Parathyroid adenoma (tissue), 2 donors: ENCODE measurements at regions not wholly inside any gene's neighbourhood (a gene's known extent, or its start where the extent isn't known, plus 50 kb on each side); places are given as distances from the start of the nearest gene placed in this dataset.

Experiments
- H2AFZ ChIP-seq: fragments of 300-600 bp; sonication (generic); one replicate; pipeline ENCODE4 v1.7.0; 2017; ENCODE audit warnings: antibody characterized with exemption, mild to moderate bottlenecking
- H3K27ac ChIP-seq: fragments of 300-600 bp; sonication (generic); one replicate; pipeline ENCODE4 v1.7.0; 2017
- H3K27me3 ChIP-seq: fragments of 300-600 bp; sonication (generic); one replicate; pipeline ENCODE4 v1.7.0; 2017; ENCODE audit warnings: low read length; ENCODE audit not compliant: control insufficient read depth, insufficient read depth
- H3K36me3 ChIP-seq: fragments of 300-600 bp; sonication (generic); one replicate; pipeline ENCODE4 v1.7.0; 2017; ENCODE audit warnings: low read length; ENCODE audit not compliant: control insufficient read depth, insufficient read depth
- H3K4me1 ChIP-seq: fragments of 300-600 bp; sonication (generic); one replicate; pipeline ENCODE4 v1.7.0; 2017; ENCODE audit warnings: control low read depth
- H3K4me2 ChIP-seq: fragments of 300-600 bp; sonication (generic); one replicate; pipeline ENCODE4 v1.7.0; 2017; ENCODE audit warnings: low read length
- H3K4me3 ChIP-seq: fragments of 300-600 bp; sonication (generic); one replicate; pipeline ENCODE4 v1.7.0; 2017; ENCODE audit warnings: low read depth, low read length
- H3K79me2 ChIP-seq: fragments of 300-600 bp; sonication (generic); one replicate; pipeline ENCODE4 v1.7.0; 2017; ENCODE audit warnings: control low read depth
- H3K9ac ChIP-seq: fragments of 300-600 bp; sonication (generic); one replicate; pipeline ENCODE4 v1.7.0; 2017; ENCODE audit warnings: mild to moderate bottlenecking
- H3K9me3 ChIP-seq: fragments of 300-600 bp; sonication (generic); one replicate; pipeline ENCODE4 v1.7.0; 2017; ENCODE audit warnings: low read length; ENCODE audit not compliant: control insufficient read depth
- CTCF ChIP-seq: fragments of 300-600 bp; sonication (generic); IDR thresholded peaks from one replicate; pipeline ENCODE4 v1.7.0; 2017; ENCODE audit warnings: antibody characterized with exemption, mild to moderate bottlenecking
- donor health status: primary hyperparathyroidism.

- Histone ChIP-seq H3K27ac (no peak overlapping the region), H3K4me1 (no peaks in the 10 kb centered on the region), H3K79me2 (no peaks in the 10 kb centered on the region), H3K9me3 (no peaks in the 10 kb centered on the region), H3K36me3 (no peaks in the 10 kb centered on the region), H3K4me2 (no peak overlapping the region), H3K9ac (no peak overlapping the region), H3K4me3 (no peak overlapping the region), H3K27me3 (no peaks in the 10 kb centered on the region), H2AFZ (no peak overlapping the region)
- peak; percentile 73 for TF ChIP-seq CTCF
These were observed 171.1 kb upstream of the TBX20 start for GRCh38 chr7:35424869-35425495.

GRCh38 chr7:35424440-35424839, 170.5 kb upstream of the TBX20 start:
- no peak overlapping the region for H2AFZ ChIP-seq
- H3K27ac ChIP-seq: no peak overlapping the region
- no peaks in the 10 kb centered on the region for H3K4me1 ChIP-seq
- no peaks in the 10 kb centered on the region for H3K9me3 ChIP-seq
- no peak for TF ChIP-seq CTCF
- no peak overlapping the region for H3K4me2 ChIP-seq
- H3K79me2 ChIP-seq: no peaks in the 10 kb centered on the region
- H3K4me3 ChIP-seq: no peak overlapping the region
- H3K9ac ChIP-seq: no peak overlapping the region
- H3K36me3 ChIP-seq: no peaks in the 10 kb centered on the region
- no peaks in the 10 kb centered on the region for H3K27me3 ChIP-seq

- no peaks in the 10 kb centered on the region for H3K36me3 ChIP-seq
- no peaks in the 10 kb centered on the region for H3K79me2 ChIP-seq
- no peak overlapping the region for H2AFZ ChIP-seq
- no peaks in the 10 kb centered on the region for H3K4me1 ChIP-seq
- H3K4me3 ChIP-seq: no peak overlapping the region
- H3K4me2 ChIP-seq: no peak overlapping the region
- H3K27ac ChIP-seq: no peak overlapping the region
- TF ChIP-seq CTCF: no peak
- no peaks in the 10 kb centered on the region for H3K27me3 ChIP-seq
- H3K9me3 ChIP-seq: no peaks in the 10 kb centered on the region
- no peak overlapping the region for H3K9ac ChIP-seq
These were observed 168.8 kb upstream of the TBX20 start for GRCh38 chr7:35422715-35423114.

GRCh38 chr7:35420656-35421055, 166.8 kb upstream of the TBX20 start:
- peak overlapping the region; percentile 14 for H2AFZ ChIP-seq
- no peak overlapping the region for H3K4me2 ChIP-seq
- H3K9ac ChIP-seq: no peak overlapping the region
- H3K36me3 ChIP-seq: no peaks in the 10 kb centered on the region
- no peaks in the 10 kb centered on the region for H3K79me2 ChIP-seq
- H3K27ac ChIP-seq: no peak overlapping the region
- H3K4me3 ChIP-seq: no peak overlapping the region
- no peaks in the 10 kb centered on the region for H3K9me3 ChIP-seq
- no peaks in the 10 kb centered on the region for H3K4me1 ChIP-seq
- TF ChIP-seq CTCF: no peak
- no peaks in the 10 kb centered on the region for H3K27me3 ChIP-seq

GRCh38 chr7:35419391-35419755, 165.5 kb upstream of the TBX20 start:
- Histone ChIP-seq H3K79me2 (no peaks in the 10 kb centered on the region), H3K27me3 (no peaks in the 10 kb centered on the region), H3K27ac (no peak overlapping the region), H3K36me3 (no peaks in the 10 kb centered on the region), H2AFZ (no peak overlapping the region), H3K4me2 (no peak overlapping the region), H3K4me3 (no peak overlapping the region), H3K9me3 (no peaks in the 10 kb centered on the region), H3K4me1 (no peaks in the 10 kb centered on the region), H3K9ac (no peak overlapping the region)
- TF ChIP-seq CTCF: no peak
